HG03064 (cell line): ENCODE measurements at regions not wholly inside any gene's neighbourhood (a gene's known extent, or its start where the extent isn't known, plus 50 kb on each side); places are given as distances from the start of the nearest gene placed in this dataset.

Source experiments
- ATAC-seq: cut with Tn5 transposase; IDR thresholded peaks from one replicate; pipeline ENCODE4 v1.9.1; 2021; ENCODE audit warnings: low read depth; ENCODE audit not compliant: unreplicated experiment

- no peak for ATAC-seq
These were observed 54.9 kb upstream of the RPS23 start for GRCh38 chr5:82332886-82333615.

GRCh38 chr5:82332064-82332855 lies 54.1 kb upstream of the RPS23 start:
- ATAC-seq: no peak

GRCh38 chr5:82331557-82331956 lies 53.4 kb upstream of the RPS23 start:
- ATAC-seq: no peak

- no peak for ATAC-seq
These were observed 52.5 kb upstream of the RPS23 start for GRCh38 chr5:82330530-82331270.

GRCh38 chr5:82329393-82329792 lies 51.2 kb upstream of the RPS23 start:
- no peak for ATAC-seq
